Osteocyte (in vitro differentiated cells): ENCODE measurements at regions not wholly inside any gene's neighbourhood (a gene's known extent, or its start where the extent isn't known, plus 50 kb on each side); places are given as distances from the start of the nearest gene placed in this dataset.

ENCODE experiments used
- DNase-seq: peaks from one replicate; pipeline ENCODE4 v3.0.0; 2021; ENCODE audit warnings: mixed read lengths; ENCODE audit not compliant: unreplicated experiment; ENCODE audit errors: extremely low spot score
- H3K27ac Mint-ChIP-seq: one replicate; pipeline ENCODE4 v1.8.0; 2021; ENCODE audit warnings: mild to moderate bottlenecking, mixed read lengths; ENCODE audit not compliant: unreplicated experiment
- H3K27me3 Mint-ChIP-seq: one replicate; pipeline ENCODE4 v1.8.0; 2021; ENCODE audit warnings: mixed read lengths; ENCODE audit not compliant: unreplicated experiment
- H3K36me3 Mint-ChIP-seq: one replicate; pipeline ENCODE4 v1.8.0; 2021; ENCODE audit warnings: mixed read lengths; ENCODE audit not compliant: unreplicated experiment
- H3K4me1 Mint-ChIP-seq: one replicate; pipeline ENCODE4 v1.8.0; 2021; ENCODE audit warnings: mixed read lengths; ENCODE audit not compliant: unreplicated experiment
- H3K4me3 Mint-ChIP-seq: one replicate; pipeline ENCODE4 v1.8.0; 2021; ENCODE audit warnings: mild to moderate bottlenecking, moderate library complexity, mixed read lengths; ENCODE audit not compliant: unreplicated experiment
- H3K9me3 Mint-ChIP-seq: one replicate; pipeline ENCODE4 v1.8.0; 2021; ENCODE audit warnings: mixed read lengths; ENCODE audit not compliant: unreplicated experiment
- CTCF ChIP-seq: fragments of 200-600 bp; sonication (generic); IDR thresholded peaks from 2 replicates; pipeline ENCODE4 v1.5.0; 2021; ENCODE audit warnings: antibody characterized with exemption, mild to moderate bottlenecking, moderate library complexity

- Mint-ChIP-seq H3K27ac (no peak overlapping the region), H3K36me3 (no peaks in the 10 kb centered on the region), H3K4me1 (peaks cover 45% of the 10 kb centered on the region), H3K27me3 (no peaks in the 10 kb centered on the region), H3K9me3 (peaks cover 6% of the 10 kb centered on the region), H3K4me3 (no peak overlapping the region)
- TF ChIP-seq CTCF = no peak
- no peak for DNase-seq
Observed at GRCh38 chr1:96998466-96998865, 276.9 kb downstream of the PTBP2 start.

GRCh38 chr1:96999191-96999590, 277.6 kb downstream of the PTBP2 start:
- Mint-ChIP-seq H3K9me3 (peaks cover 3% of the 10 kb centered on the region), H3K27me3 (no peaks in the 10 kb centered on the region), H3K4me1 (peaks cover 46% of the 10 kb centered on the region), H3K27ac (no peak overlapping the region), H3K36me3 (no peaks in the 10 kb centered on the region), H3K4me3 (no peak overlapping the region)
- no peak for DNase-seq
- no peak for TF ChIP-seq CTCF

GRCh38 chr1:97004054-97004453, 282.5 kb downstream of the PTBP2 start:
- no peak for TF ChIP-seq CTCF
- no peak for DNase-seq
- Mint-ChIP-seq H3K27ac (peak overlapping the region; percentile 79), H3K4me1 (peaks cover 58% of the 10 kb centered on the region), H3K9me3 (peaks cover 3% of the 10 kb centered on the region), H3K4me3 (no peak overlapping the region), H3K27me3 (no peaks in the 10 kb centered on the region), H3K36me3 (no peaks in the 10 kb centered on the region)

- Mint-ChIP-seq H3K4me3 (no peak overlapping the region), H3K36me3 (no peaks in the 10 kb centered on the region), H3K9me3 (peaks cover 7% of the 10 kb centered on the region), H3K27ac (no peak overlapping the region), H3K4me1 (peaks cover 61% of the 10 kb centered on the region), H3K27me3 (no peaks in the 10 kb centered on the region)
- TF ChIP-seq CTCF = no peak
- DNase-seq = no peak
Observed at GRCh38 chr1:97004743-97005142, 283.2 kb downstream of the PTBP2 start.

- Mint-ChIP-seq H3K9me3 (peaks cover 9% of the 10 kb centered on the region), H3K36me3 (no peaks in the 10 kb centered on the region), H3K4me1 (peaks cover 72% of the 10 kb centered on the region), H3K27ac (peak overlapping the region; percentile 90), H3K27me3 (no peaks in the 10 kb centered on the region), H3K4me3 (no peak overlapping the region)
- DNase-seq = peak; percentile 92
- TF ChIP-seq CTCF = no peak
Observed at GRCh38 chr1:97006044-97006661, 284.6 kb downstream of the PTBP2 start.
